Sigmoid colon (tissue), 6 donors: ENCODE measurements at regions not wholly inside any gene's neighbourhood (a gene's known extent, or its start where the extent isn't known, plus 50 kb on each side); places are given as distances from the start of the nearest gene placed in this dataset.

ENCODE experiments used
- DNase-seq: peaks from one replicate; pipeline ENCODE4 v3.0.0-alpha.2; 2019
- H3K27ac ChIP-seq, 4 donors: fragments of 200-600 bp; sonication (generic); one replicate each; pipeline ENCODE4 v1.5.1; 2016 to 2019; ENCODE audit warnings: mild to moderate bottlenecking in 1 of 4
- H3K27me3 ChIP-seq, 3 donors: fragments of 200-600 bp; sonication (generic); one replicate each; pipeline ENCODE4 v1.5.1; 2019; ENCODE audit warnings: mild to moderate bottlenecking in 1 of 3
- H3K36me3 ChIP-seq, 4 donors: fragments of 200-600 bp; sonication (generic); one replicate each; pipeline ENCODE4 v1.5.1; 2016 to 2019
- H3K4me1 ChIP-seq, 4 donors: fragments of 200-600 bp; sonication (generic); one replicate each; pipeline ENCODE4 v1.5.1; 2017 to 2019
- H3K4me3 ChIP-seq, 4 donors: fragments of 200-600 bp; sonication (generic); one replicate each; pipeline ENCODE4 v1.5.1; 2017 to 2019; ENCODE audit warnings: mild to moderate bottlenecking in 2 of 4, moderate library complexity in 1 of 4
- H3K9me3 ChIP-seq, 4 donors: fragments of 200-600 bp in 3 of 4; sonication (generic) in 3 of 4; one replicate each; pipeline versions ENCODE4 v1.5.1 to v1.6.1; 2013 to 2019
- CTCF ChIP-seq, 4 experiments: fragments of 450-650 bp in 3 of 4; fragments of 200-600 bp in 1 of 4; IDR thresholded peaks; one replicate each; pipeline ENCODE4 v1.5.1; 2016 to 2019; ENCODE audit warnings: antibody characterized with exemption in 4 of 4, mild to moderate bottlenecking in 3 of 4, moderate library complexity in 2 of 4
- EP300 ChIP-seq, 4 donors: sonication (generic); formaldehyde crosslinking; IDR thresholded peaks; one replicate each; pipeline ENCODE4 v1.6.1; 2017; ENCODE audit warnings: antibody characterized with exemption in 4 of 4
- POLR2A ChIP-seq, 2 donors: fragments of 450-650 bp; IDR thresholded peaks; one replicate each; pipeline ENCODE4 v1.6.1; 2016; ENCODE audit warnings: antibody characterized with exemption in 2 of 2, mild to moderate bottlenecking in 2 of 2, moderate library complexity in 2 of 2
- POLR2AphosphoS5 ChIP-seq, 4 donors: sonication (generic); formaldehyde crosslinking; IDR thresholded peaks; one replicate each; pipeline ENCODE4 v1.6.1; 2017; ENCODE audit warnings: antibody characterized with exemption in 4 of 4
- WGBS, 2 donors: extraction: QIAGEN DNeasy Blood & Tissue Kit; methylation state at CpG; one replicate each; pipeline ENCODE4 v1.1.7; 2013; 5-methylcytosine and 5-hydroxymethylcytosine counted together
- intact Hi-C: fragments of 100-400 bp; cut with DNase I; formaldehyde crosslinking; loops from one replicate; pipeline ENCODE4 v1.15.1; 2023
- donor health status: healthy with polysubstance abuse.
- donor health status: healthy.

DNA sequence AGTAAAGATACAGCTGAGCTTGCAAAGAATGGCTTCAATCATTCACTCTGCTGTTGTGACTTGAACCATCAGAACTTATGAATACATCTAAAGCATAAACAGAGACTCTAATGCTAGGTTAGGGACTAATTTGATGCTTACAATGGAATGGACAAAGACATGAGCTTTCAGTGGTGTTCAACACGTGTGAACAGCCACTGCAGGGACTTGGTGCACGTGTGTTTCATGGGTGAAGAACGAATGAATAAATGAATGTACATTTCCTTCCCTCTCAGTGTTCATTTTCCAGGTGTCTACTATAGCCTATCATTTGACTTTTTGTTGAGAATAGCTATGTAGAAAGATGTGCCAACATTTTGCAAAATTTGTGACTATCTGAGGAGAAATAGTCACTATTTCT, 98.3 kb downstream of the VIP start:
- DNase-seq, result no peak
- Histone ChIP-seq H3K4me1 (no peaks in the 10 kb centered on the region), H3K36me3 (no peaks in the 10 kb centered on the region), H3K9me3 (no peaks in the 10 kb centered on the region), H3K4me3 (no peak overlapping the region), H3K27ac (no peak overlapping the region), H3K27me3 (no peaks in the 10 kb centered on the region)
- intact Hi-C loops, result no loop called here
- WGBS, 2 donors, result 80 to 81% methylated on average over 3 of the region's 3 CpGs
- TF ChIP-seq POLR2AphosphoS5 (IDR thresholded peaks at IDR 0.05), result no peak
- TF ChIP-seq CTCF (IDR thresholded peaks at IDR 0.05), result no peak
- TF ChIP-seq EP300 (IDR thresholded peaks at IDR 0.05), result no peak

DNA sequence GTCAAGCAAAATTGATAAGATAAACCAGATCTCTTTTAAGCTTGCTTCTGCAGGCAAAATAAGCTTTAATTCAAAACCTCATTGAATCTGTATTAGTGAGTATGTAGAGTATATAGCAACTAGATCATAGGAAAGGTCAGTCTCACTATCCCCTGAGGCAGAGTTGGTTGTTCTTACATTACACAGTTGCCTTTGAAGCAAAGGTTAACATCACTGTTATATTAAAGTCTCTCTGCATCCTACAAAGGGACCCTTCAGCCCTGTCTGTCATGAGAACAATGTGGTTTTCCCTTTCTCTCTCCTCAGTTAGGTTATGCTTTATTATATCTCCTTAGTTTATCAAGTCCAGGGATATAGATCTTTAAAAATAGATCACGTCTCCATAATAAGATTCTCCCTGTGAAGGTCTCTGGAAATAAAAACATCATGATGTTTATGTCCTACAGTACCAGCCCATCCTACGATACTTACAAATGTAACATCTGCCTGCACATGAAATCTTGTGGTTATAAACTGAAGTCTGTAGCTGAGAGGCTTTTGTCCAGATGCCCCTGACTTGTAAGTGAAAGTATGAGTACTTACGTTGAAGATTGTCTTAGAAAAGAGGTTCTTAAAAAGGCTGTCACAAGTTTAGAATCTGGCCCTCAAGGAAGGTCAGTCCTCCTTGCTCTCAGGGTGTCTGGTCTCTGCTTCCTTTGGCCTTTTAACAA, 103.6 kb downstream of the VIP start:
- Histone ChIP-seq H3K36me3 (no peaks in the 10 kb centered on the region), H3K9me3 (no peaks in the 10 kb centered on the region), H3K4me1 (no peaks in the 10 kb centered on the region), H3K27ac (no peak overlapping the region), H3K4me3 (no peak overlapping the region), H3K27me3 (no peaks in the 10 kb centered on the region)
- TF ChIP-seq POLR2AphosphoS5 (IDR thresholded peaks at IDR 0.05) (no peak), CTCF (IDR thresholded peaks at IDR 0.05) (no peak), POLR2A (IDR thresholded peaks at IDR 0.05) (no peak)
- intact Hi-C loops, result no loop called here
- 73 to 80% methylated on average over 3 of the region's 3 CpGs for WGBS, 2 donors
- no peak for DNase-seq

DNA sequence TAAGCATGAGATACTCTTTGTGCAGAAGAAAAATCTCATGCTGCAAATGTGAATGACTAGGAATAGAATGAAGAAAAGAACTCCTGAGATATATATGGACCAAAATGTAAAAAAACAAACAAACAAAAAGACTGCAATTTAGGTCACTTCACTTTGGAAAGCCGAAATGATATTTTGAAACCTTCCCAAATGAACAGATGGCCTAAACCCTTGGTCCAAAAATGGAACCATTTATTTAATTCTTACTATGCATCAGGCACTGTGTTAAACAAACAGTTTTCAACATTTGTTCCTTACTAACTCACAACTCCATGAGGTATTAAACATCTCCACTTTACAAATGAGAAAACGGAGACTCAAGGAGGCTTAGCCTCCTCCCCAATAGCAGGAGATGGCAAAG, 107.5 kb downstream of the VIP start:
- TF ChIP-seq POLR2A (IDR thresholded peaks at IDR 0.05), result no peak
- WGBS, 2 donors, result 67 to 68% methylated on average over 2 of the region's 2 CpGs
- intact Hi-C loops, result no loop called here
- no peaks in the 10 kb centered on the region for H3K9me3 ChIP-seq
- no peak for DNase-seq
- H3K4me1 ChIP-seq, result no peaks in the 10 kb centered on the region
- no peaks in the 10 kb centered on the region for H3K36me3 ChIP-seq
- no peak overlapping the region for H3K4me3 ChIP-seq
- no peaks in the 10 kb centered on the region for H3K27me3 ChIP-seq
- H3K27ac ChIP-seq, result no peak overlapping the region

DNA sequence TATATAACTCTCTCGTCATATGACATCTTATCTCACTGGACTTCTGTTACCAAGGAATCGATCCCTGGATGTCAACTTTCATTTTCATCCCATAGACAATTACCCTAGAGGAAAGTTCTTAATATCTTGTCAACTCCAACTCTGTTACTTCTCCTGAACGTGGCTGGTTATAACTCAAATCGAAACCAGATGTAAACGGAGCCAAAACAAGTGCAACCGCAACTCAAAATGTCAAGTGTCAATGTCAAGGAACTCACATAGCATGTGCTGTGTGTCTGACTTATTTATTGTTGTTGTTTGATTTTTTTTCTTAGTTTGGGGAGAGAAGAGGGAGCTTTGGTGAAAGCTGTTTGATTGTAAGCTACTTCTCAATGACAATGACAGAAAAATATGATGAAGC, 108.6 kb downstream of the VIP start:
- TF ChIP-seq CTCF (IDR thresholded peaks at IDR 0.05), result no peak
- TF ChIP-seq EP300 (IDR thresholded peaks at IDR 0.05), result no peak
- TF ChIP-seq POLR2AphosphoS5 (IDR thresholded peaks at IDR 0.05), result no peak
- TF ChIP-seq POLR2A (IDR thresholded peaks at IDR 0.05), result no peak
- no peaks in the 10 kb centered on the region for H3K36me3 ChIP-seq
- intact Hi-C loops, result no loop called here
- H3K4me3 ChIP-seq, result no peak overlapping the region
- no peak overlapping the region for H3K27ac ChIP-seq
- 53 to 69% methylated on average over 6 of the region's 6 CpGs for WGBS, 2 donors
- DNase-seq, result no peak
- H3K4me1 ChIP-seq, result no peaks in the 10 kb centered on the region
- no peaks in the 10 kb centered on the region for H3K9me3 ChIP-seq
- no peaks in the 10 kb centered on the region for H3K27me3 ChIP-seq

DNA sequence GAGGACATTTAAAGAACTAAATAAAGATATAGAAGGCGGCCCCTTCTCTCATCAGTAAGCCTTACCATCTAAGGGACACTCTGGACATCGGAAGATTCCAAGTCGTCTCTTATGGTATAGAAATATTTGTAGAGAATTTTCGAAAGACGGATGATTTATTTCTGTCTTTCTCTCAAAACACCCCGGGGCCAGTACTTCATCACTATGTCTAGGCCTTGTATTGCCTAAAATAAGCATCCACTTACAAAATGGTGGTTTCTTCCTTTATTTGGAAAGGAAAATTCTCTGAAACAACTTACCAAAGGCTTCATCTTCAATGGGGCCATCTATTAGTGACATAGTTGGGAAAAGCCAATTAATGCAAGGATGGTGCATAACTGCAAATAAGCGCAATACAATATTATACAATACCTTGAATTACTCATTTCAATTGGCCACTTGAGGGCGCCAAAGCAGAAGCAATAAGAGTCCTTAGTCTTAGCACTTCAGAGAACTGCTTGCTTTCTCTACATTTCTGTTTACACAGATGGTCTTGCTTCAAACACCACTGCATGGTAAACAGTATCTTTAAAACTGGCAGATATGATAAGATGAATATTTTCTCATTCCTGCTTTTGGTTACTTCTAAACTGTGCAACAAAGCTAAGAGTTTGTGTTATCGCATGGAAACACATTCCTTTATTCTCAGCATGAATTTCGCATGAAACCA, 113.2 kb downstream of the VIP start:
- Histone ChIP-seq H3K4me3 (no peak overlapping the region), H3K27ac (no peak overlapping the region), H3K9me3 (no peaks in the 10 kb centered on the region), H3K27me3 (no peaks in the 10 kb centered on the region), H3K36me3 (no peaks in the 10 kb centered on the region), H3K4me1 (no peaks in the 10 kb centered on the region)
- intact Hi-C loops, result loop anchor here (2.0 to 5.0 kb wide), 2 partner anchors 84 to 161 kb away; no protein-coding TSS in a partner anchor
- TF ChIP-seq CTCF (IDR thresholded peaks at IDR 0.05), result peak; percentile 13 to 53 (median 32)
- no peak for TF ChIP-seq EP300 (IDR thresholded peaks at IDR 0.05)
- WGBS, 2 donors, result 58 to 65% methylated on average over 10 of the region's 10 CpGs
- DNase-seq, result no peak
